Endothelial cell (in vitro differentiated cells): ENCODE measurements at regions not wholly inside any gene's neighbourhood (a gene's known extent, or its start where the extent isn't known, plus 50 kb on each side); places are given as distances from the start of the nearest gene placed in this dataset.

Experiments used
- DNase-seq: peaks from one replicate; pipeline ENCODE4 v3.0.0; 2021; ENCODE audit warnings: low spot score
- H3K27ac Mint-ChIP-seq: one replicate; pipeline ENCODE4 v1.8.0; 2021; ENCODE audit warnings: mixed read lengths, inconsistent platforms; ENCODE audit not compliant: unreplicated experiment
- H3K27me3 Mint-ChIP-seq: one replicate; pipeline ENCODE4 v1.8.0; 2021; ENCODE audit warnings: mild to moderate bottlenecking, moderate library complexity, mixed read lengths, inconsistent platforms; ENCODE audit not compliant: unreplicated experiment
- H3K36me3 Mint-ChIP-seq: one replicate; pipeline ENCODE4 v1.8.0; 2021; ENCODE audit warnings: mild to moderate bottlenecking, low read depth, mixed read lengths, inconsistent platforms; ENCODE audit not compliant: unreplicated experiment
- H3K4me1 Mint-ChIP-seq: one replicate; pipeline ENCODE4 v1.8.0; 2021; ENCODE audit warnings: mild to moderate bottlenecking, mixed read lengths, inconsistent platforms; ENCODE audit not compliant: unreplicated experiment
- H3K4me3 Mint-ChIP-seq: one replicate; pipeline ENCODE4 v1.8.0; 2021; ENCODE audit warnings: mild to moderate bottlenecking, mixed read lengths, inconsistent platforms; ENCODE audit not compliant: unreplicated experiment
- H3K9me3 Mint-ChIP-seq: one replicate; pipeline ENCODE4 v1.8.0; 2021; ENCODE audit warnings: mixed read lengths, inconsistent platforms; ENCODE audit not compliant: unreplicated experiment
- CTCF ChIP-seq: fragments of 200-600 bp; sonication (generic); IDR thresholded peaks from one replicate; pipeline ENCODE4 v1.5.0; 2021; ENCODE audit warnings: antibody characterized with exemption; ENCODE audit not compliant: unreplicated experiment

- no peak for TF ChIP-seq CTCF
- no peak for DNase-seq
- no peaks in the 10 kb centered on the region for H3K36me3 Mint-ChIP-seq
- H3K27me3 Mint-ChIP-seq: no peaks in the 10 kb centered on the region
- H3K9me3 Mint-ChIP-seq: no peaks in the 10 kb centered on the region
- H3K27ac Mint-ChIP-seq: no peak overlapping the region
- no peaks in the 10 kb centered on the region for H3K4me1 Mint-ChIP-seq
- no peak overlapping the region for H3K4me3 Mint-ChIP-seq
These were observed 397.4 kb upstream of the RPS6KA3 start for GRCh38 chrX:20664131-20664530.

- no peaks in the 10 kb centered on the region for H3K27me3 Mint-ChIP-seq
- H3K9me3 Mint-ChIP-seq: no peaks in the 10 kb centered on the region
- TF ChIP-seq CTCF: no peak
- H3K4me3 Mint-ChIP-seq: no peak overlapping the region
- H3K27ac Mint-ChIP-seq: no peak overlapping the region
- no peaks in the 10 kb centered on the region for H3K4me1 Mint-ChIP-seq
- DNase-seq: no peak
- no peaks in the 10 kb centered on the region for H3K36me3 Mint-ChIP-seq
These were observed 396.6 kb upstream of the RPS6KA3 start for GRCh38 chrX:20663336-20663735.

- no peak overlapping the region for H3K27ac Mint-ChIP-seq
- no peaks in the 10 kb centered on the region for H3K9me3 Mint-ChIP-seq
These were observed 390.0 kb upstream of the RPS6KA3 start for GRCh38 chrX:20656721-20657120.

GRCh38 chrX:20654596-20655106, 387.9 kb upstream of the RPS6KA3 start:
- Mint-ChIP-seq H3K27me3 (no peaks in the 10 kb centered on the region), H3K9me3 (no peaks in the 10 kb centered on the region), H3K4me1 (no peaks in the 10 kb centered on the region), H3K4me3 (no peak overlapping the region), H3K36me3 (no peaks in the 10 kb centered on the region), H3K27ac (no peak overlapping the region)
- no peak for DNase-seq
- TF ChIP-seq CTCF: no peak

More at GRCh38 chrX:20656721-20657120, 390.0 kb upstream of the RPS6KA3 start:
- no peak for DNase-seq
- Mint-ChIP-seq H3K4me1 (no peaks in the 10 kb centered on the region), H3K36me3 (no peaks in the 10 kb centered on the region), H3K4me3 (no peak overlapping the region), H3K27me3 (no peaks in the 10 kb centered on the region)
- TF ChIP-seq CTCF: no peak

GRCh38 chrX:20653070-20653469, 386.4 kb upstream of the RPS6KA3 start:
- Mint-ChIP-seq H3K4me3 (no peak overlapping the region), H3K27ac (no peak overlapping the region), H3K9me3 (no peaks in the 10 kb centered on the region), H3K36me3 (no peaks in the 10 kb centered on the region), H3K4me1 (no peaks in the 10 kb centered on the region), H3K27me3 (no peaks in the 10 kb centered on the region)
- TF ChIP-seq CTCF: no peak
- DNase-seq: no peak
